IMR-90 (cell line): ENCODE measurements at regions not wholly inside any gene's neighbourhood (a gene's known extent, or its start where the extent isn't known, plus 50 kb on each side); places are given as distances from the start of the nearest gene placed in this dataset.

Source experiments
- ATAC-seq: fragments of 200-7000 bp; cut with Tn5 transposase; 2 replicates; pipeline ENCODE4 v1.9.1; 2020; ENCODE audit warnings: low read depth, mild to moderate bottlenecking, moderate library complexity
- BruUV-seq: library from RNA; stranded (reverse); fragments of 400-500 nt; replicated peaks from 2 replicates; lab custom pipeline; 2021; lab: Mats Ljungman, UMichigan
- CTCF ChIA-PET: fragments of 300-600 bp; formaldehyde crosslinking; extraction: SDS; loops from one replicate; lab custom pipeline; 2021; ENCODE audit warnings: antibody characterized with exemption; lab: Yijun Ruan, JAX
- POLR2A ChIA-PET: fragments of 300-600 bp; sonication (Branson Sonifier 250); formaldehyde crosslinking; loops from one replicate; lab custom pipeline; 2022; ENCODE audit warnings: antibody characterized with exemption; ENCODE audit not compliant: unreplicated experiment; lab: Charles Lee
- DNase-seq: peaks from one replicate; pipeline ENCODE4 v3.0.0; 2013
- H2AFZ ChIP-seq: replicated peaks from 2 replicates; pipeline ENCODE3; 2013; ENCODE audit warnings: low read length, mild to moderate bottlenecking; ENCODE audit not compliant: poor library complexity
- H2AK5ac ChIP-seq: 2 replicates; pipeline ENCODE4 v1.6.1; 2013; ENCODE audit warnings: low read depth, low read length, inconsistent platforms
- H2AK9ac ChIP-seq: replicated peaks from 2 replicates; pipeline ENCODE3; 2013; ENCODE audit warnings: mild to moderate bottlenecking, low read depth, low read length, moderate library complexity; ENCODE audit not compliant: poor library complexity
- H2BK120ac ChIP-seq: 2 replicates; pipeline ENCODE4 v1.6.1; 2013; ENCODE audit warnings: low read depth, low read length, inconsistent platforms
- H2BK15ac ChIP-seq: 3 replicates; pipeline ENCODE4 v1.6.1; 2013; ENCODE audit warnings: low read depth, low read length, inconsistent platforms
- H2BK20ac ChIP-seq: 2 replicates; pipeline ENCODE4 v1.6.1; 2013; ENCODE audit warnings: low read depth, mild to moderate bottlenecking, inconsistent platforms, low read length, moderate library complexity
- H2BK5ac ChIP-seq: 2 replicates; pipeline ENCODE4 v1.6.1; 2013; ENCODE audit warnings: mild to moderate bottlenecking, low read depth, low read length, inconsistent platforms; ENCODE audit not compliant: poor library complexity, severe bottlenecking
- H3K14ac ChIP-seq: replicated peaks from 2 replicates; pipeline ENCODE4 v1.6.1; 2013; ENCODE audit warnings: low read depth, low read length, inconsistent platforms
- H3K18ac ChIP-seq: 2 replicates; pipeline ENCODE4 v1.6.1; 2013; ENCODE audit warnings: low read depth, low read length, control low read depth
- H3K23ac ChIP-seq: 2 replicates; pipeline ENCODE4 v1.6.1; 2013; ENCODE audit warnings: low read depth, low read length, inconsistent platforms
- H3K27ac ChIP-seq: 2 replicates; pipeline ENCODE4 v1.5.1; 2013; ENCODE audit warnings: mild to moderate bottlenecking, control low read depth, low read length; ENCODE audit not compliant: insufficient read depth
- H3K27me3 ChIP-seq: 2 replicates; pipeline ENCODE4 v1.6.1; 2013; ENCODE audit warnings: low read length; ENCODE audit not compliant: control insufficient read depth, insufficient read depth
- H3K36me3 ChIP-seq: 2 replicates; pipeline ENCODE4 v1.6.1; 2013; ENCODE audit warnings: low read length, mixed read lengths; ENCODE audit not compliant: control insufficient read depth, insufficient read depth
- H3K4ac ChIP-seq: 2 replicates; pipeline ENCODE4 v1.6.1; 2013; ENCODE audit warnings: low read depth, low read length, inconsistent platforms
- H3K4me1 ChIP-seq: 2 replicates; pipeline ENCODE4 v1.6.1; 2013; ENCODE audit warnings: low read length, mixed read lengths; ENCODE audit not compliant: control insufficient read depth, insufficient read depth
- H3K4me2 ChIP-seq: 2 replicates; pipeline ENCODE4 v1.6.1; 2013; ENCODE audit warnings: low read depth, mild to moderate bottlenecking, control low read depth, low read length, moderate library complexity
- H3K4me3 ChIP-seq: 2 replicates; pipeline ENCODE4 v1.5.1; 2013; ENCODE audit warnings: low read depth, mild to moderate bottlenecking, control low read depth, low read length, moderate library complexity; ENCODE audit not compliant: insufficient read depth
- H3K56ac ChIP-seq: 2 replicates; pipeline ENCODE4 v1.6.1; 2013; ENCODE audit warnings: low read length, inconsistent platforms; ENCODE audit not compliant: insufficient read depth; ENCODE audit errors: extremely low read depth
- H3K79me1 ChIP-seq, 2 experiments: 2 replicates each; pipeline ENCODE4 v1.6.1; 2013; ENCODE audit warnings: low read length in 2 of 2, inconsistent platforms in 1 of 2, low read depth in 1 of 2
- H3K9ac ChIP-seq: 2 replicates; pipeline ENCODE4 v1.6.1; 2013; ENCODE audit warnings: low read depth, low read length, control low read depth
- H3K9me1 ChIP-seq: 2 replicates; pipeline ENCODE4 v1.6.1; 2013; ENCODE audit warnings: low read length, inconsistent platforms; ENCODE audit not compliant: insufficient read depth
- H3K9me3 ChIP-seq: 2 replicates; pipeline ENCODE4 v1.6.1; 2013; ENCODE audit warnings: low read length; ENCODE audit not compliant: control insufficient read depth, insufficient read depth
- H4K20me1 ChIP-seq: 2 replicates; pipeline ENCODE4 v1.6.1; 2013; ENCODE audit warnings: low read length, inconsistent platforms; ENCODE audit not compliant: insufficient read depth
- H4K5ac ChIP-seq: 2 replicates; pipeline ENCODE4 v1.6.1; 2013; ENCODE audit warnings: mild to moderate bottlenecking, low read depth, low read length, control low read depth
- H4K8ac ChIP-seq, 2 experiments: 2 replicates each; pipeline ENCODE4 v1.6.1; 2013; ENCODE audit warnings: low read depth in 2 of 2, low read length in 2 of 2, control low read depth in 1 of 2, inconsistent platforms in 1 of 2
- H4K91ac ChIP-seq: 2 replicates; pipeline ENCODE4 v1.6.1; 2013; ENCODE audit warnings: low read depth, low read length, inconsistent platforms; ENCODE audit not compliant: insufficient read depth
- FOS ChIP-seq: fragments of 150-350 bp; IDR thresholded peaks from 2 replicates; pipeline ENCODE4 v1.6.1; 2016; ENCODE audit warnings: low read depth, low read length
- MAZ ChIP-seq: IDR thresholded peaks from 2 replicates; pipeline ENCODE4 v1.6.1; 2012; ENCODE audit warnings: low read depth, mild to moderate bottlenecking, low read length, improper control_type of control experiment, moderate library complexity, borderline replicate concordance
- WGBS, 2 experiments: methylation state at CpG; one replicate each; pipeline versions ENCODE4 v1.1.5 to v1.1.7; 2013; ENCODE audit warnings: missing lambda C conversion rate in 2 of 2; ENCODE audit not compliant: insufficient read length in 1 of 2; ENCODE audit errors: extremely low coverage in 2 of 2; 5-methylcytosine and 5-hydroxymethylcytosine counted together
- dilution Hi-C: fragments of 300-500 bp; cut with HindIII; formaldehyde crosslinking; loops from one replicate; pipeline ENCODE4 v1.14.3; 2018; ENCODE audit warnings: low sequenced_read_pairs; ENCODE audit not compliant: unreplicated experiment
- in situ Hi-C: fragments of 300-500 bp; cut with MboI; formaldehyde crosslinking; loops from 3 replicates; pipeline ENCODE4 v1.14.3; 2019; ENCODE audit warnings: low sequenced_read_pairs, inconsistent platforms, mixed read lengths
- intact Hi-C: fragments of 100-400 bp; cut with micrococcal nuclease; formaldehyde crosslinking; loops from 2 replicates; pipeline ENCODE4 v1.10.0; 2022

GRCh38 chr11:15580775-15581095 lies 466.0 kb downstream of the INSC start:
- H3K79me1 ChIP-seq: no peaks in the 10 kb centered on the region
- TF ChIP-seq MAZ (no peak), FOS (no peak)
- H4K5ac ChIP-seq: no peak overlapping the region
- no peak overlapping the region for H2AFZ ChIP-seq
- H2BK20ac ChIP-seq: no peak overlapping the region
- ATAC-seq: no peak
- ChIA-PET CTCF (no interaction called here), POLR2A (no interaction called here)
- H3K23ac ChIP-seq: no peak overlapping the region
- no peaks in the 10 kb centered on the region for H4K20me1 ChIP-seq
- H3K27me3 ChIP-seq: no peaks in the 10 kb centered on the region; the same call in 1 of the 2 replicates
- no peak overlapping the region for H3K27ac ChIP-seq
- no peak overlapping the region for H2BK120ac ChIP-seq
- no peak overlapping the region for H2BK5ac ChIP-seq
- H4K8ac ChIP-seq: no peak overlapping the region
- no peak for DNase-seq
- no peak overlapping the region for H3K14ac ChIP-seq
- 75% methylated on average over 1 of the region's 3 CpGs; no CpG with 5 or more reads in 1 of the 2 experiments for WGBS, 2 experiments
- no peak overlapping the region for H3K4me2 ChIP-seq
- H3K4ac ChIP-seq: no peak overlapping the region
- in situ Hi-C loops (no loop called here), intact Hi-C loops (no loop called here), dilution Hi-C loops (no loop called here)
- H3K18ac ChIP-seq: no peak overlapping the region
- H3K9me3 ChIP-seq: no peaks in the 10 kb centered on the region
- no peaks in the 10 kb centered on the region for H3K36me3 ChIP-seq
- no peak overlapping the region for H2AK9ac ChIP-seq
- no peak overlapping the region for H4K91ac ChIP-seq
- H3K4me3 ChIP-seq: no peak overlapping the region
- H3K9ac ChIP-seq: no peak overlapping the region
- H3K56ac ChIP-seq: no peak overlapping the region
- H3K9me1 ChIP-seq: no peaks in the 10 kb centered on the region
- H2BK15ac ChIP-seq: no peak overlapping the region
- no peak overlapping the region for H2AK5ac ChIP-seq
- H3K4me1 ChIP-seq: no peaks in the 10 kb centered on the region
- BruUV-seq: no TSS peak
